ENCODE measurements at regions not wholly inside any gene's neighbourhood (a gene's known extent, or its start where the extent isn't known, plus 50 kb on each side); places are given as distances from the start of the nearest gene placed in this dataset.

DNA sequence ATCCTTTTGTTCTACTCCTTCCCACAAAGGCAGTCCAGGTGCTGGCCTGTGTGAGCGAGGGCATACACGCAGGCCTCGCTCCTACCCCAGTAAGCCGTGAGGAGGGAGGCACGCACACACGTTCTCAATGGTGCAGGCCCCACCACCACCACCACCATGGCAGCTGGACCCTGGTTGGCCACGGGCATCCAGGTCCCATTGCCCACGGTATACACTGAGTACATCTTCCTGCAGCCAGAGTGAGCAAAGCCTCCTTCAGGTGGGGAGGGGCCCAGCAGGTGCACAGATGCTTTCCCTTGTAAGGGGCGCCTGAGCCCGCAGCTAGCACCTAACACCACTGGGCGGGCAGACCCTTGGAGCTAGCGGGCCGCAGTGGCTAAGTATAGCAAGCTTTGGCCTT is 373.3 kb upstream of the MKI67 start:
- no peak overlapping the region for H3K27ac ChIP-seq (ENCODE audit: low read depth, low read length)
- H3K4me1 ChIP-seq (ENCODE audit: control insufficient read depth in 3 of 3, insufficient read depth in 3 of 3, low read length in 3 of 3), result no peaks in the 10 kb centered on the region
- no peaks in the 10 kb centered on the region for H3K9me3 ChIP-seq (ENCODE audit: control insufficient read depth in 3 of 3, low read length in 3 of 3)
- no peaks in the 10 kb centered on the region for H3K27me3 ChIP-seq (ENCODE audit: control insufficient read depth in 3 of 3, insufficient read depth in 3 of 3, low read length in 3 of 3)
- H3K9ac ChIP-seq (ENCODE audit: low read depth in 1 of 3, low read length in 3 of 3), result no peak overlapping the region
- no peak overlapping the region for H3K4me3 ChIP-seq (ENCODE audit: low read length in 3 of 3)
- no peaks in the 10 kb centered on the region for H3K36me3 ChIP-seq (ENCODE audit: control insufficient read depth in 3 of 3, insufficient read depth in 3 of 3, low read length in 3 of 3)

- Histone ChIP-seq H3K9ac (ENCODE audit: low read depth in 1 of 3, low read length in 3 of 3) (no peak overlapping the region), H3K27me3 (ENCODE audit: control insufficient read depth in 3 of 3, insufficient read depth in 3 of 3, low read length in 3 of 3) (no peaks in the 10 kb centered on the region), H3K4me1 (ENCODE audit: control insufficient read depth in 3 of 3, insufficient read depth in 3 of 3, low read length in 3 of 3) (no peaks in the 10 kb centered on the region), H3K9me3 (ENCODE audit: control insufficient read depth in 3 of 3, low read length in 3 of 3) (no peaks in the 10 kb centered on the region), H3K4me3 (ENCODE audit: low read length in 3 of 3) (no peak overlapping the region), H3K36me3 (ENCODE audit: control insufficient read depth in 3 of 3, insufficient read depth in 3 of 3, low read length in 3 of 3) (no peaks in the 10 kb centered on the region), H3K27ac (ENCODE audit: low read depth, low read length) (no peak overlapping the region)
These were observed 373.7 kb upstream of the MKI67 start for GRCh38 chr10:128499956-128500355.

DNA sequence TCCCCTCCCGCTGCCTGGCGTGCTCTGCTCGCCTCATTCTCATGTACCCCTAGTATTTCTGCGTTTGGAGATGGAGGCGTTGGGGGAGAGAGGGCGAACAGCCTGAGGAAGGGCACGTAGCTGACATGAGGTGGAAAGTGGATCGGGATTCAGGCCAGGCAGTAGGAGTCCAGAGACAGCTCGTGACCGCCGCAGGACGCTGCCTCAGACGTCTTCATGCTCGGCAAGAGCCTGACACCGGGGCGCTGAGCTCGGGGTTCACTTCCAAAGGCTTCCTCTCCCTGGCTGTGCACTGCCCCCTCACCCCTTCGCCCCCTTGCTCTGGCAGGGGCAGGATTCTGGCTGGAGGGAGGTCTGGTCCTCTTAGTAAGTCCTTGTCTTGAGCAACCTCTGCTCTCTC is 374.4 kb upstream of the MKI67 start:
- Histone ChIP-seq H3K9ac (ENCODE audit: low read depth in 1 of 3, low read length in 3 of 3) (no peak overlapping the region), H3K27ac (ENCODE audit: low read depth, low read length) (no peak overlapping the region), H3K36me3 (ENCODE audit: control insufficient read depth in 3 of 3, insufficient read depth in 3 of 3, low read length in 3 of 3) (no peaks in the 10 kb centered on the region), H3K4me1 (ENCODE audit: control insufficient read depth in 3 of 3, insufficient read depth in 3 of 3, low read length in 3 of 3) (no peaks in the 10 kb centered on the region), H3K4me3 (ENCODE audit: low read length in 3 of 3) (no peak overlapping the region), H3K9me3 (ENCODE audit: control insufficient read depth in 3 of 3, low read length in 3 of 3) (no peaks in the 10 kb centered on the region), H3K27me3 (ENCODE audit: control insufficient read depth in 3 of 3, insufficient read depth in 3 of 3, low read length in 3 of 3) (peaks cover 0 to 2% (median 0%) of the 10 kb centered on the region in 3 donors)

DNA sequence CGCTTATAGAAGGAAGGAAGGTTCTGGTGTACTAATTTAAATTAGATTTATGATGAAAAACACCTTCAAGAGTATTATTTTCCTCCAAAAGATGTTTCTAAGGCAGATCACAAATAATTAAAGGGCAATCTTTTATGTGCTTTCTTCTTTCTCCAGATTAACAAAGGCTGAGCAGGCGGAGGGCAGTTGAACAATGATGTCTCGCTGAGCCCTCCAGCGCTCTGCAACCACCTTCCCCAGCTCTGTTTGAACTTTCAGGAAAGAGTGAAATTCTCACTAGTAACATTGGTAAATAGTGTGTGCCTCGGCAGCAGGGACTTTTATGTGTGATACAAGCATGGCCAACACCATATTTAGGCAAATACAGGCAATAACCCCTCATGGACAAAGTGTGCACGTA is 379.1 kb upstream of the MKI67 start:
- Histone ChIP-seq H3K9me3 (ENCODE audit: control insufficient read depth in 3 of 3, low read length in 3 of 3) (no peaks in the 10 kb centered on the region), H3K4me3 (ENCODE audit: low read length in 3 of 3) (no peak overlapping the region), H3K27me3 (ENCODE audit: control insufficient read depth in 3 of 3, insufficient read depth in 3 of 3, low read length in 3 of 3) (peaks cover 0 to 2% (median 0%) of the 10 kb centered on the region in 3 donors), H3K4me1 (ENCODE audit: control insufficient read depth in 3 of 3, insufficient read depth in 3 of 3, low read length in 3 of 3) (no peaks in the 10 kb centered on the region), H3K27ac (ENCODE audit: low read depth, low read length) (no peak overlapping the region), H3K36me3 (ENCODE audit: control insufficient read depth in 3 of 3, insufficient read depth in 3 of 3, low read length in 3 of 3) (no peaks in the 10 kb centered on the region), H3K9ac (ENCODE audit: low read depth in 1 of 3, low read length in 3 of 3) (no peak overlapping the region)

DNA sequence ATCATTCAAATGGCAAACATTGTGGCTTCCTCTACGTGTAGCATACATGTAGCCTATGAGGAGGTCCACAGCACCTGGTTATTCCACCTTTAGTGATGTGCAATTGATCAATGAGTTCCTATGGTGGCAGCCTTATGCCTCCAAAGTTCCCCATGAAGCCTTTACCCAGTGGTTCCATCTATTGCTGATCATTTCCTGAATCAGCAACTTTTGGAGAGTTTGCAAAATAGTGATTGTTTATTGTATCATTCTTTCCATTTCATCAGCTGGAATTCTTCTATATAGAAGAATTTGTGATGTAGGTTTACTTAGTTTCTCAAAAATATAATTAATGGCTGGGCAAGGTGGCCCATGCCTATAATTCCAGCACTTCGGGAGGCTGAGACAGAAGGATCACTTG is 380.2 kb upstream of the MKI67 start:
- H3K36me3 ChIP-seq (ENCODE audit: control insufficient read depth in 3 of 3, insufficient read depth in 3 of 3, low read length in 3 of 3), result no peaks in the 10 kb centered on the region
- no peaks in the 10 kb centered on the region for H3K4me1 ChIP-seq (ENCODE audit: control insufficient read depth in 3 of 3, insufficient read depth in 3 of 3, low read length in 3 of 3)
- no peaks in the 10 kb centered on the region for H3K9me3 ChIP-seq (ENCODE audit: control insufficient read depth in 3 of 3, low read length in 3 of 3)
- no peak overlapping the region for H3K27ac ChIP-seq (ENCODE audit: low read depth, low read length)
- H3K27me3 ChIP-seq (ENCODE audit: control insufficient read depth in 3 of 3, insufficient read depth in 3 of 3, low read length in 3 of 3), result peaks cover 0 to 2% (median 0%) of the 10 kb centered on the region in 3 donors
- H3K9ac ChIP-seq (ENCODE audit: low read depth in 1 of 3, low read length in 3 of 3), result no peak overlapping the region
- no peak overlapping the region for H3K4me3 ChIP-seq (ENCODE audit: low read length in 3 of 3)

DNA sequence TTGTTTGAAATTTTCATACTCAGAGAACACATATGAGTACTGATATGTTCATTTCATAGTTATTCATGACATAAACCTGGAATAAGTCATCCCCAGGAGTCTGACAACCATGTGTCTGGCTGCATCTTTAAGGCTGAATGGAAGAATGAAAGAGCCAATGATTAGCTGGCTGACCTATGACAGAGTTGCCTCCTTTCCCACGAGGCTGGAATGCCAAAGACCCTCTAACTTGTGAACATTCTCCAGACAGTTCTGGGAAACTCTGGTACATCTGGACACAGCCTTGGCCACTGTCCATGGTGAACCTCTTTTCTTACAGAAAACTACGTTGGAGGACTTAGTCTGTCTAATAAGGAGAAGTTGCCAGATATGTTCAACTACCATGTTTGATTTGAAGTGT is 380.8 kb upstream of the MKI67 start:
- H3K4me3 ChIP-seq (ENCODE audit: low read length in 3 of 3), result no peak overlapping the region
- H3K4me1 ChIP-seq (ENCODE audit: control insufficient read depth in 3 of 3, insufficient read depth in 3 of 3, low read length in 3 of 3), result no peaks in the 10 kb centered on the region
- peaks cover 0 to 2% (median 0%) of the 10 kb centered on the region in 3 donors for H3K27me3 ChIP-seq (ENCODE audit: control insufficient read depth in 3 of 3, insufficient read depth in 3 of 3, low read length in 3 of 3)
- no peaks in the 10 kb centered on the region for H3K9me3 ChIP-seq (ENCODE audit: control insufficient read depth in 3 of 3, low read length in 3 of 3)
- no peaks in the 10 kb centered on the region for H3K36me3 ChIP-seq (ENCODE audit: control insufficient read depth in 3 of 3, insufficient read depth in 3 of 3, low read length in 3 of 3)
- H3K9ac ChIP-seq (ENCODE audit: low read depth in 1 of 3, low read length in 3 of 3), result no peak overlapping the region
- no peak overlapping the region for H3K27ac ChIP-seq (ENCODE audit: low read depth, low read length)

DNA sequence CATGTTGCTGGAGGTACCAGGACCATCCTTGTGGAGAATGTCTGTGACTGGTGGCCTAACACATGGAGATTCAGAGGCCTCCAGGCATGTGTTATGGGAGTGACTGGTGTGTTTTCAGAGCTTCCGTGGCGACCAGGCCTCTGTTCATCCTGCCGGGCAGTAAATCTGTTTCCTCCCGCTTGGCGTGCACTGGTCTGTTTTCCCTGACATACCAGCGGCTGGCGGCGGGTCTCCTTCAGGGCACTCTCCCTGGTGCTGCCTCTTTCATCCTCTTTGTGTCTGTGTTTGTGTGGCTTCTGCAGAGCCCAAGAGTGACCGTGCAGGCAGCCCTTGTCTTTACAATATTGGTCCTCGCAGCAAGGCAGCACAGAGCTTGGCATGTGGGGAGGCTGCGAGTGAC is 385.1 kb upstream of the MKI67 start:
- Histone ChIP-seq H3K9ac (ENCODE audit: low read depth in 1 of 3, low read length in 3 of 3) (no peak overlapping the region), H3K4me1 (ENCODE audit: control insufficient read depth in 3 of 3, insufficient read depth in 3 of 3, low read length in 3 of 3) (no peaks in the 10 kb centered on the region), H3K4me3 (ENCODE audit: low read length in 3 of 3) (no peak overlapping the region), H3K27ac (ENCODE audit: low read depth, low read length) (no peak overlapping the region), H3K27me3 (ENCODE audit: control insufficient read depth in 3 of 3, insufficient read depth in 3 of 3, low read length in 3 of 3) (no peaks in the 10 kb centered on the region), H3K9me3 (ENCODE audit: control insufficient read depth in 3 of 3, low read length in 3 of 3) (no peaks in the 10 kb centered on the region), H3K36me3 (ENCODE audit: control insufficient read depth in 3 of 3, insufficient read depth in 3 of 3, low read length in 3 of 3) (no peaks in the 10 kb centered on the region)

- H3K9ac ChIP-seq (ENCODE audit: low read depth in 1 of 3, low read length in 3 of 3), result no peak overlapping the region
- no peaks in the 10 kb centered on the region for H3K36me3 ChIP-seq (ENCODE audit: control insufficient read depth in 3 of 3, insufficient read depth in 3 of 3, low read length in 3 of 3)
- no peak overlapping the region for H3K27ac ChIP-seq (ENCODE audit: low read depth, low read length)
- peaks cover 0 to 5% (median 0%) of the 10 kb centered on the region in 3 donors for H3K27me3 ChIP-seq (ENCODE audit: control insufficient read depth in 3 of 3, insufficient read depth in 3 of 3, low read length in 3 of 3)
- no peak overlapping the region for H3K4me3 ChIP-seq (ENCODE audit: low read length in 3 of 3)
- no peaks in the 10 kb centered on the region for H3K4me1 ChIP-seq (ENCODE audit: control insufficient read depth in 3 of 3, insufficient read depth in 3 of 3, low read length in 3 of 3)
- no peaks in the 10 kb centered on the region for H3K9me3 ChIP-seq (ENCODE audit: control insufficient read depth in 3 of 3, low read length in 3 of 3)
These were observed 386.5 kb upstream of the MKI67 start for GRCh38 chr10:128512767-128513166.

DNA sequence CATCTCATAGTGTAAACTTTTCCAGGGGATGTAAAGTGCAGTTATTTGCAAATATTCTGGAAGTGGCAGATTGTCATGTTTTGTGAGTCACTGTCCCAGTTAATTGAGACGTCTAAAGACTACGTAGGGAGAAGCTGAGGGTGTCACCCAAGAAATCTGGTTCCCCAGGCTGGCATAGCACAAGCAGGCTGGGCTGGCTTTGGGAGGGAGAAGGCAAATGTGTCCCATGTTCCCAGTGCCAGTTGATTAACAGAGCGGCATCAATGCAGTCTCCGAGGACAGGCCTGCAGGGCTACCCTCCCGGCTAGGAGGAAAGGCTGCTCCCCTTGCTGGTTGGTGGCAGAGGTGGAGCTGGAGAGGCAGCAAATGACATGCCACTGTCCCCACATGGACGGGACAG is 388.3 kb upstream of the MKI67 start:
- Histone ChIP-seq H3K4me3 (ENCODE audit: low read length in 3 of 3) (no peak overlapping the region), H3K27ac (ENCODE audit: low read depth, low read length) (no peak overlapping the region), H3K9me3 (ENCODE audit: control insufficient read depth in 3 of 3, low read length in 3 of 3) (no peaks in the 10 kb centered on the region), H3K36me3 (ENCODE audit: control insufficient read depth in 3 of 3, insufficient read depth in 3 of 3, low read length in 3 of 3) (no peaks in the 10 kb centered on the region), H3K4me1 (ENCODE audit: control insufficient read depth in 3 of 3, insufficient read depth in 3 of 3, low read length in 3 of 3) (no peaks in the 10 kb centered on the region), H3K9ac (ENCODE audit: low read depth in 1 of 3, low read length in 3 of 3) (no peak overlapping the region), H3K27me3 (ENCODE audit: control insufficient read depth in 3 of 3, insufficient read depth in 3 of 3, low read length in 3 of 3) (peaks cover 0 to 5% (median 0%) of the 10 kb centered on the region in 3 donors)

DNA sequence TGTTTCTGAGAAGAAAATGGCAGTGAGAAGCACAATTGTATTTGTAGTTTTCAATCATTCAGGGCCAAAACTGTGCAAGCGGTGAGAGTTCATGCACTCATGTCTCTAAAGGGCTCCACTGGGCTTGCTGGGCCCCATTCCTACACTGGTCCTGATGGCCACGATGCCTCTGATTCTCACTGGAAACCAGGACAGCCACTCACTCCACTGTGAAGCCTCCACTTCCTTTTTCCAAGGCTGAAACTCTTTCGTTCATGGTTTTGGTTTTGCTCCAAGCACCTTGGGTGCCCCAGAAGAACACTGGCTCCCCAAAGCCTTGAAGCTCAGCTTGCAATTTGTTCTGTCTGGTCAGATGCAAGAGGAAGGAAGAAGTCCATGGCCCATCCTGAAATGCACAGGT is 390.0 kb upstream of the MKI67 start:
- H3K9ac ChIP-seq (ENCODE audit: low read depth in 1 of 3, low read length in 3 of 3), result no peak overlapping the region
- no peak overlapping the region for H3K27ac ChIP-seq (ENCODE audit: low read depth, low read length)
- no peaks in the 10 kb centered on the region for H3K36me3 ChIP-seq (ENCODE audit: control insufficient read depth in 3 of 3, insufficient read depth in 3 of 3, low read length in 3 of 3)
- H3K9me3 ChIP-seq (ENCODE audit: control insufficient read depth in 3 of 3, low read length in 3 of 3), result no peaks in the 10 kb centered on the region
- peaks cover 0 to 5% (median 4%) of the 10 kb centered on the region in 3 donors for H3K27me3 ChIP-seq (ENCODE audit: control insufficient read depth in 3 of 3, insufficient read depth in 3 of 3, low read length in 3 of 3)
- no peaks in the 10 kb centered on the region for H3K4me1 ChIP-seq (ENCODE audit: control insufficient read depth in 3 of 3, insufficient read depth in 3 of 3, low read length in 3 of 3)
- no peak overlapping the region for H3K4me3 ChIP-seq (ENCODE audit: low read length in 3 of 3)

DNA sequence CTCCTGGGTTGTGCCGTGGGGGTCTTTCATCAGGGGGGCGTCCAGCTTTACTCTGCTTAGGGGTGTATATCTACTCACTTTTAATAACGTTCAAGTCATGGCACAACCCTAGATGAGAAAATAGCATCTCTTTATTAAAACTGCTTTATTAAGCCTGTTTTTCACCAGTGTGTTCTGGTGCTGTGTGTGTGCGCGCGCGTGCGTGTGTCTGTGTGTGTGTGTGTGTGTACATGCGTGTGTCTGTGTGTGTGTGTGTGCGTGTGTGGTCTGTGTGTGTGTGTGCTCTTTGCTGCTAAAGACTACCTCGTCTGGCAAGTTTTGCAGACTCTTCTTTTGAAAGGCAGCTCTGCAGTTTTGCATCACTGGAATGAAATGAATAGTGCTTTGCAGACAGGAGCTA is 390.9 kb upstream of the MKI67 start:
- Histone ChIP-seq H3K4me3 (ENCODE audit: low read length in 3 of 3) (no peak overlapping the region), H3K9me3 (ENCODE audit: control insufficient read depth in 3 of 3, low read length in 3 of 3) (no peaks in the 10 kb centered on the region), H3K27ac (ENCODE audit: low read depth, low read length) (no peak overlapping the region), H3K9ac (ENCODE audit: low read depth in 1 of 3, low read length in 3 of 3) (no peak overlapping the region), H3K36me3 (ENCODE audit: control insufficient read depth in 3 of 3, insufficient read depth in 3 of 3, low read length in 3 of 3) (no peaks in the 10 kb centered on the region), H3K27me3 (ENCODE audit: control insufficient read depth in 3 of 3, insufficient read depth in 3 of 3, low read length in 3 of 3) (peaks cover 0 to 9% (median 4%) of the 10 kb centered on the region in 3 donors), H3K4me1 (ENCODE audit: control insufficient read depth in 3 of 3, insufficient read depth in 3 of 3, low read length in 3 of 3) (no peaks in the 10 kb centered on the region)

Measured in skeletal muscle tissue (tissue), 3 donors.